GM23338 (cell line): ENCODE measurements at regions not wholly inside any gene's neighbourhood (a gene's known extent, or its start where the extent isn't known, plus 50 kb on each side); places are given as distances from the start of the nearest gene placed in this dataset.
"Not testable (repeated sequence)": the region's sequence is repeated elsewhere in the genome, so short reads cannot be mapped to it uniquely, and the experiment has no call there.

Source experiments
- ATAC-seq: fragments of 200-7000 bp; cut with Tn5 transposase; 3 replicates; pipeline ENCODE4 v1.9.1; 2020
- DNase-seq: peaks from one replicate; pipeline ENCODE4 v3.0.0-alpha.2; 2015; ENCODE audit warnings: low spot score
- H2AFZ ChIP-seq: fragments of 200-600 bp; sonication (generic); 2 replicates; pipeline ENCODE4 v1.8.0; 2016; ENCODE audit warnings: antibody characterized with exemption, mild to moderate bottlenecking, moderate library complexity
- H3F3A ChIP-seq: fragments of 200-600 bp; sonication (generic); replicated peaks from 2 replicates; pipeline ENCODE4 v1.8.0; 2017; ENCODE audit warnings: antibody characterized with exemption, mixed run types, low read depth
- H3K27ac ChIP-seq: fragments of 200-600 bp; sonication (generic); 2 replicates; pipeline ENCODE4 v1.6.1; 2016; ENCODE audit warnings: low read depth
- H3K27me3 ChIP-seq: fragments of 200-600 bp; sonication (generic); 2 replicates; pipeline ENCODE4 v1.8.0; 2016; ENCODE audit warnings: mild to moderate bottlenecking, mixed run types, moderate library complexity; ENCODE audit not compliant: insufficient read depth
- H3K36me3 ChIP-seq: fragments of 200-600 bp; sonication (generic); 2 replicates; pipeline ENCODE4 v1.8.0; 2016; ENCODE audit warnings: mild to moderate bottlenecking; ENCODE audit not compliant: insufficient read depth
- H3K4me1 ChIP-seq: fragments of 200-600 bp; sonication (generic); 2 replicates; pipeline ENCODE4 v1.8.0; 2016; ENCODE audit warnings: mild to moderate bottlenecking, moderate library complexity; ENCODE audit not compliant: insufficient read depth
- H3K4me2 ChIP-seq: fragments of 200-600 bp; sonication (generic); 2 replicates; pipeline ENCODE4 v1.7.1; 2017; ENCODE audit warnings: mixed run types
- H3K4me3 ChIP-seq: fragments of 200-600 bp; sonication (generic); 2 replicates; pipeline ENCODE4 v1.6.1; 2016; ENCODE audit warnings: mixed run types
- H3K79me2 ChIP-seq: fragments of 200-600 bp; sonication (generic); replicated peaks from 2 replicates; pipeline ENCODE4 v1.8.0; 2017; ENCODE audit warnings: mild to moderate bottlenecking; ENCODE audit not compliant: insufficient read depth
- H3K9me2 ChIP-seq: fragments of 200-600 bp; sonication (generic); 2 replicates; pipeline ENCODE4 v1.8.0; 2017; ENCODE audit not compliant: insufficient read depth
- H4K20me1 ChIP-seq: fragments of 200-600 bp; sonication (generic); replicated peaks from 2 replicates; pipeline ENCODE4 v1.8.0; 2017; ENCODE audit warnings: mild to moderate bottlenecking; ENCODE audit not compliant: insufficient read depth
- H3K27ac Mint-ChIP-seq: 2 replicates; pipeline ENCODE4 v1.8.0; 2020; ENCODE audit warnings: inconsistent platforms, mild to moderate bottlenecking, moderate library complexity, mixed read lengths
- H3K27me3 Mint-ChIP-seq: 3 replicates; pipeline ENCODE4 v1.8.0; 2022; ENCODE audit warnings: low read depth, mild to moderate bottlenecking, moderate library complexity, mixed read lengths, inconsistent platforms; ENCODE audit not compliant: insufficient read depth, poor library complexity
- H3K36me3 Mint-ChIP-seq: 3 replicates; pipeline ENCODE4 v1.8.0; 2021; ENCODE audit warnings: low read depth, mild to moderate bottlenecking, inconsistent platforms, moderate library complexity, mixed read lengths
- H3K4me1 Mint-ChIP-seq: 3 replicates; pipeline ENCODE4 v1.8.0; 2020; ENCODE audit warnings: mild to moderate bottlenecking, inconsistent platforms, mixed read lengths
- H3K4me3 Mint-ChIP-seq: 3 replicates; pipeline ENCODE4 v1.8.0; 2021; ENCODE audit warnings: moderate library complexity, mild to moderate bottlenecking, inconsistent platforms, mixed read lengths
- H3K9me3 Mint-ChIP-seq: 3 replicates; pipeline ENCODE4 v1.8.0; 2020; ENCODE audit warnings: moderate library complexity, mild to moderate bottlenecking, inconsistent platforms, mixed read lengths
- ETS1 ChIP-seq: IDR thresholded peaks from 2 replicates; pipeline ENCODE4 v1.6.1; 2016; ENCODE audit warnings: antibody characterized with exemption
- EZH2 ChIP-seq: fragments of 200-600 bp; sonication (generic); IDR thresholded peaks from one replicate; pipeline ENCODE4 v1.8.0; 2017; ENCODE audit warnings: antibody characterized with exemption, mild to moderate bottlenecking, low read depth; ENCODE audit not compliant: unreplicated experiment
- NANOG ChIP-seq: IDR thresholded peaks from 2 replicates; pipeline ENCODE4 v1.6.1; 2016; ENCODE audit warnings: antibody characterized with exemption, borderline replicate concordance
- POLR2AphosphoS5 ChIP-seq: IDR thresholded peaks from 2 replicates; pipeline ENCODE4 v1.6.1; 2016; ENCODE audit warnings: antibody characterized with exemption, low read depth

DNA sequence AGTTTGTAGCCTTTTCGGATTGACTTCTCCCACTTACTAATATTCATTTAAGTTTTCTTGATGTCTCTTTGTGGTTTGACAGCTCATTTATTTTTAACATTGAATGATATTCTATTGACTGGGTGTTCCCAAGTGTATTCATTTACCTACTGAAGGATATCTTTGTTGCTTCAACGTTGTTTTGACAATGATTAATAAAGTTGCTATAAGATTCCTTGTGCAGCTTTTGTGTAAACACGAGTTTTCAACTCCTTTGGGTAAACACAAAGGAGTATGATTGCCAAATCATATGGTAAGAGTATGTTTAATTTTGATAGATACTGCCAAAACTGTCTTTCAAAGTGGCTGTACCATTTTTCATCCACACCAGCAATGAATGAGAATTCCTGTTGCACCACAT, 1200.9 kb downstream of the DSC3 start:
- H3K27me3 ChIP-seq, result no peaks in the 10 kb centered on the region
- H3K4me2 ChIP-seq, result no peak overlapping the region
- no peak overlapping the region for H3K27ac ChIP-seq
- no peaks in the 10 kb centered on the region for H3K4me1 ChIP-seq
- DNase-seq (no peak), ATAC-seq (no peak)
- no peak overlapping the region for H3K4me3 Mint-ChIP-seq
- H3K27ac Mint-ChIP-seq, result no peak overlapping the region
- H3K4me1 Mint-ChIP-seq, result no peaks in the 10 kb centered on the region
- H4K20me1 ChIP-seq, result no peaks in the 10 kb centered on the region
- no peak overlapping the region for H3K4me3 ChIP-seq
- H2AFZ ChIP-seq, result no peak overlapping the region
- H3F3A ChIP-seq, result no peaks in the 10 kb centered on the region
- H3K27me3 Mint-ChIP-seq, result no peaks in the 10 kb centered on the region
- no peaks in the 10 kb centered on the region; the same call in 1 of the 2 replicates for H3K36me3 ChIP-seq
- no peaks in the 10 kb centered on the region for H3K9me2 ChIP-seq
- no peak for TF ChIP-seq ETS1
- no peak for TF ChIP-seq NANOG
- no peaks in the 10 kb centered on the region for H3K79me2 ChIP-seq
- H3K9me3 Mint-ChIP-seq, result peaks cover 3% of the 10 kb centered on the region; the same call in 1 of the 3 replicates
- H3K36me3 Mint-ChIP-seq, result no peaks in the 10 kb centered on the region

DNA sequence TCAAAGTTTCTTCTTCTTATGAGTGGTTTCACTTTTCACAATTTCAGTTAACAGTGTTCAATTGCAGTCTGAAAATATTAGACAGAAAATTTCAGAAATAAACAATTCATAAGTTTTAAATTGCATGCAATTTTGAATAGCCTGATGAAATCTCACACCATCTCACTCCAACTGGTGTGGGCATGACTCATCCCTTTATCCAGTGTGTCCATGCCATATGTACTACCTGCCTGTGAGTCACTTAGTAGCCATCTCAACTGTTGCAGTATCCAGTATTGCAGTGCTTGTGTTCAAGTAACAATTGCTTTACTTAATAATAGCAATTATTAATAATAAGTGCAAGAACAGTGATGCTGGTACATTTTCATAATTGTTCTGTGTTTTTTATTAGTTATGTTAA, 1202.5 kb downstream of the DSC3 start:
- Histone ChIP-seq H3F3A (no peaks in the 10 kb centered on the region), H3K79me2 (no peaks in the 10 kb centered on the region), H3K9me2 (no peaks in the 10 kb centered on the region), H3K36me3 (no peaks in the 10 kb centered on the region), H3K27me3 (no peaks in the 10 kb centered on the region), H3K4me1 (peaks cover 5% of the 10 kb centered on the region; the same call in 1 of the 2 replicates), H2AFZ (no peak overlapping the region), H4K20me1 (no peaks in the 10 kb centered on the region), H3K4me2 (no peak overlapping the region), H3K27ac (no peak overlapping the region), H3K4me3 (no peak overlapping the region)
- Mint-ChIP-seq H3K4me1 (peaks cover 5% of the 10 kb centered on the region; the same call in 2 of the 3 replicates), H3K4me3 (no peak overlapping the region), H3K27me3 (no peaks in the 10 kb centered on the region), H3K36me3 (no peaks in the 10 kb centered on the region), H3K27ac (no peak overlapping the region), H3K9me3 (peaks cover 3% of the 10 kb centered on the region; the same call in 1 of the 3 replicates)
- no peak for DNase-seq
- no peak for TF ChIP-seq EZH2
- no peak for TF ChIP-seq POLR2AphosphoS5
- ATAC-seq, result no peak

GRCh38 chr18:29838961-29839360, 1203.6 kb downstream of the DSC3 start:
- not testable (repeated sequence) for H3K27ac Mint-ChIP-seq, H3K9me3 Mint-ChIP-seq, H3K4me1 ChIP-seq, H3K27ac ChIP-seq, H3K36me3 Mint-ChIP-seq, H3F3A ChIP-seq, H3K4me2 ChIP-seq, H3K9me2 ChIP-seq, H3K36me3 ChIP-seq, H3K79me2 ChIP-seq, H3K27me3 ChIP-seq, H2AFZ ChIP-seq, H3K4me1 Mint-ChIP-seq, H3K4me3 ChIP-seq, ATAC-seq, DNase-seq, H4K20me1 ChIP-seq, H3K4me3 Mint-ChIP-seq, H3K27me3 Mint-ChIP-seq

DNA sequence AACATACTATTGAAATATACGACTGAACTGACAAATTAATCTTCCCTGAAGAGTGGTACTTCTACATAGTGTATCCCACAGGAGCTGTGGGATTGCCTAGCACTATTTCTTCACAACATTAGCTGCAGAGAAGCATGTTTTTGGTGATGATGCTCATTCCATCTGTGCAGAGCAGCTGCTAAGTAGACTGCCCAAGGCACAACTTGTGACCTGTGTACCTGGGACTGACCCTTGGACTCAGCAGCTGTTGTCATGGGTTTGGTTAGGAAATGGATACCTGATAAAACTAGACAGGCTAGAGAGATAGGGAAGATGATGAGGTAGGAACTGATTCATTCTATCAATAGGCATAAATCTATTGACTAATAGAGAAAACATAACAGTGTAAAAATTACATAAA, 1204.0 kb downstream of the DSC3 start:
- Histone ChIP-seq H3K4me2 (no peak overlapping the region), H3K27ac (no peak overlapping the region), H4K20me1 (no peaks in the 10 kb centered on the region), H3K4me1 (peaks cover 5% of the 10 kb centered on the region; the same call in 1 of the 2 replicates), H3K27me3 (no peaks in the 10 kb centered on the region), H3K79me2 (no peaks in the 10 kb centered on the region), H3F3A (no peaks in the 10 kb centered on the region), H3K4me3 (no peak overlapping the region), H2AFZ (no peak overlapping the region), H3K9me2 (no peaks in the 10 kb centered on the region), H3K36me3 (no peaks in the 10 kb centered on the region)
- Mint-ChIP-seq H3K9me3 (peaks cover 3% of the 10 kb centered on the region; the same call in 1 of the 3 replicates), H3K4me3 (no peak overlapping the region), H3K27me3 (no peaks in the 10 kb centered on the region), H3K4me1 (peaks cover 7% of the 10 kb centered on the region; the same call in 2 of the 3 replicates), H3K36me3 (no peaks in the 10 kb centered on the region), H3K27ac (no peak overlapping the region)
- DNase-seq, result no peak
- ATAC-seq, result no peak
- no peak for TF ChIP-seq POLR2AphosphoS5
